ENCODE measurements at regions not wholly inside any gene's neighbourhood (a gene's known extent, or its start where the extent isn't known, plus 50 kb on each side); places are given as distances from the start of the nearest gene placed in this dataset.

- DNase-seq (ENCODE audit: low read depth): no peak
These were observed 2389.0 kb upstream of the AGA start for GRCh38 chr4:179831274-179831673.

- DNase-seq (ENCODE audit: low read depth): no peak
These were observed 2394.2 kb upstream of the AGA start for GRCh38 chr4:179836179-179837075.

DNA sequence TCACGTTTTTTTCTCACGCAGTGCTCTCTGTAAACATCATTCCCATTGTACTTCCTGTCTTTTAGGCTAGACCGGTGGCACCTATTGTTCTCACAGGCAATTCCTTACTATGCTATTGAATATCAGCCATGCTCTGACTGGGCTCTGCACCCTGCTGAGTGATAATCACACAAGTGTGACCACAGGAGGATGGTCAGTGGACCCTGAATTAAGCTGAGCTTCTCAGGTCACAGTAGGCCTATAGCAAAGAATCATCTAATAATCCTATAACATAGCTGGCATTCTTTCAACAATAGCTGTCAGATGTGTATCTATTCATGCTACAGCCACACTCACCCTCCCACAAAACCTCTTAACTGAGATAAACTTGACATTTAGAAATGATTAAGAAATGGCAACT is 2399.8 kb upstream of the TENM3 start:
- peak; percentile 19 for DNase-seq (ENCODE audit: low read depth)

- peak; percentile 80 for DNase-seq (ENCODE audit: low read depth)
These were observed 2387.7 kb upstream of the TENM3 start for GRCh38 chr4:179855469-179855868.

GRCh38 chr4:179858221-179858620 is 2385.0 kb upstream of the TENM3 start:
- no peak for DNase-seq (ENCODE audit: low read depth)

DNA sequence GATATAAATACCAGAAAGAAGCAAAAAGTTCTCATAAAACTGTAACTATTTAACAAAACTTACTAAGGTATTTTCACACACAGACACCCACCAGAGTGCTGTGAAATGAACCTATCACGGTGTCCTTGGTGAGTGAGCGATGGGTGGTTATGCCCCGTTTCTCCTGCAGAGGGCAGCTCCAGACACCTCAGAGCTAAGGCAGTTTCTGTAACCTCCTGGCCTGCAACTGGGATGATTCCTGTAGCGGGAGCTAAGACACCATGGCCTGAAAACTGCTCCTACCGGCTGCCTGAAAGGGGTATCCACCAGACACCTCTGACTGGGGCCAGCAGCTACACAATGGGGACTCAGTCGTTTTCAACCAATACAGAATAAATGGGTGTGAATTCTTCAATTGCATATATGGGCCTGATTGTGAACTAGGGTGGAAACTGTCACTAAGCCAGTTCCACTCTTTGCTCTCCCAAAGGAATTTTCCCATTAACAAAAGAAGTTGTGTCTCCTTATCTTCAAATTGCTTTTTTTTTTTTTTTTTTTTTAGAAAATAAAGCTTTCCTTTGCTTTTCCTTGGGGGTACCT is 2375.8 kb upstream of the TENM3 start:
- peak; percentile 58 for DNase-seq (ENCODE audit: low read depth)

GRCh38 chr4:179871726-179872125 is 2371.5 kb upstream of the TENM3 start:
- no peak for DNase-seq (ENCODE audit: low read depth)

GRCh38 chr4:179872755-179873154 is 2370.4 kb upstream of the TENM3 start:
- DNase-seq (ENCODE audit: low read depth): no peak

- DNase-seq (ENCODE audit: low read depth): peak; percentile 37
These were observed 2362.4 kb upstream of the TENM3 start for GRCh38 chr4:179880756-179881155.

DNA sequence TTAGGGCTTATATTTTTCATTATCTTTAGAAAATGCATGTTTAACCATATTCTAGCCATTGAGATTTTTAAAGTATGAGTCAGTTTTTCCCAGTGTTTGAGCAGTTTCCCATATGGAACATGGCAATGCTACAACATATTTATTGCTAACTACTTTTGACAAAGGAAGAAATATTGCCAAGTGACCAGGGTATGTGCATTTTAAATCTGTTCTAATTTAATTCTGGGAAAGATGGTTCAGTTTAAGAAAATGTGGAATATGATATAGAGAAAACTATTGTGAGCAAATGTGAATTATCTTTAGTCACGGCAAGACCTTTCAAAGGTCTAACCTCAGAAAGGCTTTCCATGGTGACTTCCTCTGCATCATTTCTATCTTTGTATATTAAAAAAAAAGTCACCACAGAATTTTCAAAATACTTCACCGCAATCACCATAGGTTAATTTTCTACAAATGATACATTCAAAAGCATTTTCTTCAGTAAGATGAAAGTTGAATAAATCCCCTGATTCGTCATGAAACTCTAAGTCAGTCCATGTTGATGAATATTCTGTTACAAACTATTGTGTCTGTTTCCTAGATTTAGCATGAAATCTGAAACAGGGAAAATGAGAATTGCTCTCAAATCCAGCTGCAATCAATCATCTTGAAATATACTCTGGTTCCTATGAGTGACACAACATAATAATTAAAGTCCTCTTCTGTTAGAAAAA is 2349.0 kb upstream of the TENM3 start:
- peak; percentile 62 for DNase-seq (ENCODE audit: low read depth)

DNA sequence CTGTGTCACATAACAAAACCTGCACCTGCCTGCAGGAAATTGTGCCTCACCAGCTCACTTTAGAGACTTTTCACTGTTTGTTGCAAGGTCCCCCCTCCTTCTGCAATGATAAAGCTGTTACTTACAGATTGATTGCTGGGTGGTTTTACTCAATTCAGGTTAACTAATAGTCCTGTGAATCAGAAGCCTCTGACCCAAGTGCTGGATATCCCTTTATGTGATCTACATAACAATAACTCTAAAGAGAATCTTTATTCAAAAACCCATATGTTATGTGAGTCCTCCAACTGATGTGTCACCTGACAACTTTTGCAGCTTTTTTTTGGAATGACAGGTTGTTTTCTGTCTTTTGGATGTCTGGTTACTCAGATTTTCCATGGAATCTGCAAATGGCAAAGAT is 2323.6 kb upstream of the TENM3 start:
- DNase-seq (ENCODE audit: low read depth): no peak

- no peak for DNase-seq (ENCODE audit: low read depth)
These were observed 2315.7 kb upstream of the TENM3 start for GRCh38 chr4:179927473-179927872.

DNA sequence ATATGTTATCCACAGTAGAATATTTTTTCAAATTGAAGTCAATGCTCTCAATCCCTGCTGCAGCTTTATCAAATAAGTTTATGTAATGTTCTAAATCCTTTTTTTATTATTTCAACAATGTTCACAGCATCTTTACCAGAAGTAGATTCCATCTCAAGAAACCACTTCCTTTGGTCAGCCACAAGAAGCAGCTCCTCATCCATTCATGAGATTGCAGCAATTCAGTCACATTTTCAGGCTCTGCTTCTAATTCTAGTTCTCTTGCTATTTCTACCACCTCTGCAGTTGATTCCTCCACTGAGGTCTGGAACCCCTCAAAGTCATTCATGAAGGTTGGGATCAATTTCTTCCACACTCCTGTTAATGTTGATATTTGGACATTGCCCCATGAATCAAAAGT is 2301.3 kb upstream of the TENM3 start:
- DNase-seq (ENCODE audit: low read depth): no peak

GRCh38 chr4:179976777-179977176 is 2266.4 kb upstream of the TENM3 start:
- no peak for DNase-seq (ENCODE audit: low read depth)

GRCh38 chr4:179977378-179977777 is 2265.8 kb upstream of the TENM3 start:
- DNase-seq (ENCODE audit: low read depth): no peak

DNA sequence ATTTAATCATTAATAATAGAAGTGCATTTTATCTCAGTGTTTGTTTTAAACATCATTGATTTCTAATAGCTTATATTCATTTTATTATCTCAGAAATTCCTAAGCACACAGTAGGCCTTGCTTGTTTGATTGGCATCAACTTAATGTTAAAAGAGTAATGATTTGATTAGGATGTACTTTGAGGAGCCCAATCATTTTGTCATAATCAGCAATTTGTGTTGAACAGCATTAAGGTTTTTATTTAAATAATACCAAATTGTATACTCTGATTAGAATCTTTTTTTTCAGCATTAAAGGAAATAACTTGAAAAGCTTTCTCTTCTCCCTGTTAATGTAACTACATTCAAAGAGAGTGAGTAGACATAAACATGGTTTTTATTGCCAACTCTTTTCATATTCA is 2262.0 kb upstream of the TENM3 start:
- no peak for DNase-seq (ENCODE audit: low read depth)

DNA sequence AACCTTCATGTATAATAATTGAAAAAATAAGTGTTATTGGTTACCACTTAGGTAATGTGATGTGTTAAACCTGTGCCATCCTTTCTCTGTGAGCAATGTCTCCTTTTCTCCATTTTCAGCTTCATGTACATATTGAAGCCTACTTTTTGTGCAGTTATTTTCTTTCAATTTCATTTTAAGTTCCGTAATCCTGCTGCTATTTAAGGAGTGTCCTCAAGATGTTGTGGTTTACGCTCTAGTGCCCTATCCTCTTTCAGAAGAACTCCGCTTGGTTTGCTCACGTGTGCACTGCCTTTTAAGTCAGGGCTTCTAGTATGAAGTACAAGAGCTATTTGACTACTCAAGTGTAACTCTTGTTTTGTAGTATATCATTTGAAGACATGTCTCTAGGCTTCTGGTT is 2253.2 kb upstream of the TENM3 start:
- DNase-seq (ENCODE audit: low read depth): no peak

- peak; percentile 69 for DNase-seq (ENCODE audit: low read depth)
These were observed 2233.9 kb upstream of the TENM3 start for GRCh38 chr4:180009316-180009715.

DNA sequence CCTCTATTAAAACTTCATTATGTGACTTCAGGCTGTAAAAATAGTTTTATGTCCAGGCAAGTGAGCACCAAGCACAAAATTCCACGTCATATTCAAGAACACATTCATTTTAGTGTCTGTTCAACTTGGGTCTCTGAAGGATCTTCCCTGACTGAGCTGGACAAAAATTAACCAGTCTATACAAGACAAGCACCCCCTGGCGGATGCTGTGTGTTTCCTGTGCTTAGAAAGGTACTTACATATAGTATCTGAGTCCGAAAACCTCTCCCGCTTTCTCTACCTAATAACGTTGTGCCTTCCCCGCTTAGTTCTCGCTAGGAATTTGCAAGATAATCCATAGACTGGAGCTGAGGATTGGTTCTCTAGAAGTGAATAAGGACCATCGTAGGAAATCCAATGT is 2214.5 kb upstream of the TENM3 start:
- DNase-seq (ENCODE audit: low read depth): peak; percentile 37

- no peak for DNase-seq (ENCODE audit: low read depth)
These were observed 2211.9 kb upstream of the TENM3 start for GRCh38 chr4:180031330-180031729.

DNA sequence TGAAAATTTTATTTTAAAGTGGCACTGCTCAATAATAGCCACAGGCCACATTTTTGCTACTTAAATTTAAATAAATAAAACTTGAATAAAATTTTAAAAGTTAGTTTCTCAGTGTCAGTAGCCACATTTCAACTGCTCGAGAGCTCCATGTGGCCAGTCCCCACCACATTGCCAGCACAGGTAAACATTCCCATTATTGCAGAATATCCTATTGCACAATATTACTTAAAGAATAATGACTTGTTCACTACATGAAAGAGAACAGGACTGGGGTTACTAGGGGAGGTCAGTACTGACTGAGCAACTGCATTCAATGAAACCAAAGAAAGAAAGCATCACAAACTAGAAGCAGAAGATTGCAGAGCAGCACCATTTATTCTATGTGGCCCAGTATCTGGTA is 2201.6 kb upstream of the TENM3 start:
- DNase-seq (ENCODE audit: low read depth): no peak

DNA sequence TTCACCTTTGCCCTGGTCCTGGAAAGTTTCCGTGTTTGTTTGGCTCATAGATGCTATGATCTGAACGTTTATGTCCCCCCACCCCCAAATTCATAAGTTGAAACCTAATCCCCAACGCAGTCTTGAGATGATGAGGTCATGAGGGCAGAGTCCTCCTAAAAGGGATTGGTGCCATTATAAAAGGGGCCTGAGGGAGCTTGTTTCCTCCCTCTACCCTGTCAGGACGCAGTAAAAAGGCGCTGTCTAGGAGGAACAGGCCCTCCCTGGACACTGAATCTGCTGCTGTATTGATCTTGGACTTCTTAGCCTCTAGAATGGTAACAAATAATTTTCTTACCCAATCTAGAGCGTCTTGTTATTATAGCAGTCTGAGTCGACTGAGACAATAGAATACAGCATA is 2190.6 kb upstream of the TENM3 start:
- no peak for DNase-seq (ENCODE audit: low read depth)

- no peak for DNase-seq (ENCODE audit: low read depth)
These were observed 2188.9 kb upstream of the TENM3 start for GRCh38 chr4:180054291-180054690.

Data from ELR (cell line).